ENCODE measurements at regions not wholly inside any gene's neighbourhood (a gene's known extent, or its start where the extent isn't known, plus 50 kb on each side); places are given as distances from the start of the nearest gene placed in this dataset.

GRCh38 chr9:117555964-117556629, 141.2 kb upstream of the ASTN2 start:
- DNase-seq (ENCODE audit: low spot score in 2 of 2), result peak in 1 of 2 donors; percentile 16
- H3K4me3 ChIP-seq (ENCODE audit: low read depth, poor library complexity, severe bottlenecking), result no peak overlapping the region
- TF ChIP-seq POLR2A (IDR thresholded peaks at IDR 0.05), result no peak
- TF ChIP-seq, protein P1, sequence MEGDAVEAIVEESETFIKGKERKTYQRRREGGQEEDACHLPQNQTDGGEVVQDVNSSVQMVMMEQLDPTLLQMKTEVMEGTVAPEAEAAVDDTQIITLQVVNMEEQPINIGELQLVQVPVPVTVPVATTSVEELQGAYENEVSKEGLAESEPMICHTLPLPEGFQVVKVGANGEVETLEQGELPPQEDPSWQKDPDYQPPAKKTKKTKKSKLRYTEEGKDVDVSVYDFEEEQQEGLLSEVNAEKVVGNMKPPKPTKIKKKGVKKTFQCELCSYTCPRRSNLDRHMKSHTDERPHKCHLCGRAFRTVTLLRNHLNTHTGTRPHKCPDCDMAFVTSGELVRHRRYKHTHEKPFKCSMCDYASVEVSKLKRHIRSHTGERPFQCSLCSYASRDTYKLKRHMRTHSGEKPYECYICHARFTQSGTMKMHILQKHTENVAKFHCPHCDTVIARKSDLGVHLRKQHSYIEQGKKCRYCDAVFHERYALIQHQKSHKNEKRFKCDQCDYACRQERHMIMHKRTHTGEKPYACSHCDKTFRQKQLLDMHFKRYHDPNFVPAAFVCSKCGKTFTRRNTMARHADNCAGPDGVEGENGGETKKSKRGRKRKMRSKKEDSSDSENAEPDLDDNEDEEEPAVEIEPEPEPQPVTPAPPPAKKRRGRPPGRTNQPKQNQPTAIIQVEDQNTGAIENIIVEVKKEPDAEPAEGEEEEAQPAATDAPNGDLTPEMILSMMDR (IDR thresholded peaks at IDR 0.05), result no peak
- 63 to 66% methylated on average over 5 of the region's 5 CpGs for WGBS, 2 donors
- intact Hi-C loops (cut with DNase I; ENCODE audit: low total_unique reads), result no loop called here

DNA sequence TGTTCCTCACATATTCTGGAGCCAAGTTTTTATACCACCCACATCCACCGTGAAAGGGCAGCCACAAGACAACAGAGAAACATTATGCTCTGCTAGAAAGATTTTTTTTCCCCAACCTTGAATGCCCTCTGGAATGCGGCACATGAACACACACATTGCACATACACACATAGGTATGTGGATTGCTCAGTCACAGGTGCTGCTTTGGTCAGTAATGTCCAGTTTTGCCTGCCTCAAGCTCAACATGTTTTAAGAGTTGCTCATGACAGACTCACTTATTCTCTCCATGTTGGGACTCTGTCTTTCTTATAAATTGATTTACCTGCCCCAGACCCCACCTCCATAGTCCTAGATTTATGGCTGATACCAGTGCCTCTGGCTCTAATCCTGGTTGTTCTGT, 138.0 kb upstream of the ASTN2 start:
- no peak overlapping the region for H3K4me3 ChIP-seq (ENCODE audit: low read depth, poor library complexity, severe bottlenecking)
- no peak for TF ChIP-seq POLR2A (IDR thresholded peaks at IDR 0.05)
- TF ChIP-seq, protein P1 (IDR thresholded peaks at IDR 0.05), result no peak
- no peak for DNase-seq (ENCODE audit: low spot score in 2 of 2)
- 75 to 87% methylated on average over 2 of the region's 2 CpGs for WGBS, 2 donors
- intact Hi-C loops (cut with DNase I; ENCODE audit: low total_unique reads), result no loop called here

GRCh38 chr9:117551171-117551570, 136.3 kb upstream of the ASTN2 start:
- H3K4me3 ChIP-seq (ENCODE audit: low read depth, poor library complexity, severe bottlenecking), result no peak overlapping the region
- intact Hi-C loops (cut with DNase I; ENCODE audit: low total_unique reads), result no loop called here
- no peak for DNase-seq (ENCODE audit: low spot score in 2 of 2)
- 56 to 71% methylated on average over 2 of the region's 2 CpGs for WGBS, 2 donors
- TF ChIP-seq POLR2A (IDR thresholded peaks at IDR 0.05), result no peak
- TF ChIP-seq, protein P1 (IDR thresholded peaks at IDR 0.05), result no peak

DNA sequence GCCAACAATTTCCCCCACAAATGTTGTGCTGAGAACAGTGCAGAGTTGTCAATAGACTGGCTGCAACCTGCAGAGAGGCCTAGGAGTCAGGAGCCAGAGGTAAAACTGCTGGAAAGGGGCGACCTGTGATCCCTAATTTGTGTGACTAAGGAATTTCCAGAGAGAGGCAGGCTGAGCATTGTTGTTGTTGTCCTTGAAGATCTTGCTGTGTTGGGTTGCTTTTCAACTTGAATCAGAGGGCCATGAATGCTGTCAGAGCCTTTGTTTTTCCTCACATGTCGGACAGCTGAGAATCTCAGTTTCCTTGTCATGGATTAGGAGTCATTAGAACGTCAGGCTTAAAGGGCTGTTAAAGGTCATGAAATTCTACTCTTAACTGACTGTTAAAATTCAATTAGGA, 134.6 kb upstream of the ASTN2 start:
- 56 to 70% methylated on average over 3 of the region's 3 CpGs for WGBS, 2 donors
- no peak for DNase-seq (ENCODE audit: low spot score in 2 of 2)
- intact Hi-C loops (cut with DNase I; ENCODE audit: low total_unique reads), result no loop called here
- H3K4me3 ChIP-seq (ENCODE audit: low read depth, poor library complexity, severe bottlenecking), result no peak overlapping the region
- no peak for TF ChIP-seq POLR2A (IDR thresholded peaks at IDR 0.05)
- TF ChIP-seq, protein P1 (IDR thresholded peaks at IDR 0.05), result no peak

GRCh38 chr9:117548556-117548955, 133.7 kb upstream of the ASTN2 start:
- H3K4me3 ChIP-seq (ENCODE audit: low read depth, poor library complexity, severe bottlenecking), result no peak overlapping the region
- no peak for TF ChIP-seq POLR2A (IDR thresholded peaks at IDR 0.05)
- TF ChIP-seq, protein P1 (IDR thresholded peaks at IDR 0.05), result no peak
- WGBS, 2 donors, result 92% methylated on average over 2 of the region's 2 CpGs
- DNase-seq (ENCODE audit: low spot score in 2 of 2), result no peak
- intact Hi-C loops (cut with DNase I; ENCODE audit: low total_unique reads), result no loop called here

DNA sequence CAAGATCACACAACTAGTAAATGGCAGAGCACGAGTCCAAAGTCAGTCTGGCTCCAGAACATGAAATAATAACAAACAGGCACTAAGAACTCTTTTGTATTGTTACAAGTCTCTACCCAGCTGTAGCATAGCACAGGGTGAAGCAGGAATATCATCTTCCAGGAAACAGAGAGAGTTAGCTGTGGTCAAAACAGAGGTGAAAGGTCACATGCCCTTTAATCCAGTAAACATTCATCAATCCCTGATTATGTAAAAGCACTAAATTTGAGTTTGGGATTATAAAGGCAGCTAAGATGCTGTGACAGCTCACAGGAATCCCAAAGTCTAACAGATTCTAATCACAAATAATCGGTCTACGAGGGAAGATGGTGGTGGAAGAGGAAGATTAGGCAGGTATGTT, 133.0 kb upstream of the ASTN2 start:
- TF ChIP-seq POLR2A (IDR thresholded peaks at IDR 0.05), result no peak
- TF ChIP-seq, protein P1 (IDR thresholded peaks at IDR 0.05), result no peak

More for the DNA sequence above, 133.0 kb upstream of the ASTN2 start:
- no peak overlapping the region for H3K4me3 ChIP-seq (ENCODE audit: low read depth, poor library complexity, severe bottlenecking)
- DNase-seq (ENCODE audit: low spot score in 2 of 2), result no peak
- intact Hi-C loops (cut with DNase I; ENCODE audit: low total_unique reads), result no loop called here
- WGBS, 2 donors, result 76 to 80% methylated on average over 3 of the region's 3 CpGs

Measured in lower leg skin (tissue), 4 donors.